MM.1S (cell line): ENCODE measurements at regions not wholly inside any gene's neighbourhood (a gene's known extent, or its start where the extent isn't known, plus 50 kb on each side); places are given as distances from the start of the nearest gene placed in this dataset.

Source experiments
- CTCF ChIP-seq: fragments of 300-600 bp; sonication (generic); IDR thresholded peaks from 2 replicates; pipeline ENCODE4 v1.5.1; 2016; ENCODE audit warnings: antibody characterized with exemption, low read length, mixed read lengths
- EZH2 ChIP-seq: fragments of 300-600 bp; sonication (generic); optimal IDR thresholded peaks from 2 replicates; pipeline ENCODE3; 2017; ENCODE audit warnings: low read depth, mild to moderate bottlenecking, antibody characterized with exemption, low read length, mixed read lengths

DNA sequence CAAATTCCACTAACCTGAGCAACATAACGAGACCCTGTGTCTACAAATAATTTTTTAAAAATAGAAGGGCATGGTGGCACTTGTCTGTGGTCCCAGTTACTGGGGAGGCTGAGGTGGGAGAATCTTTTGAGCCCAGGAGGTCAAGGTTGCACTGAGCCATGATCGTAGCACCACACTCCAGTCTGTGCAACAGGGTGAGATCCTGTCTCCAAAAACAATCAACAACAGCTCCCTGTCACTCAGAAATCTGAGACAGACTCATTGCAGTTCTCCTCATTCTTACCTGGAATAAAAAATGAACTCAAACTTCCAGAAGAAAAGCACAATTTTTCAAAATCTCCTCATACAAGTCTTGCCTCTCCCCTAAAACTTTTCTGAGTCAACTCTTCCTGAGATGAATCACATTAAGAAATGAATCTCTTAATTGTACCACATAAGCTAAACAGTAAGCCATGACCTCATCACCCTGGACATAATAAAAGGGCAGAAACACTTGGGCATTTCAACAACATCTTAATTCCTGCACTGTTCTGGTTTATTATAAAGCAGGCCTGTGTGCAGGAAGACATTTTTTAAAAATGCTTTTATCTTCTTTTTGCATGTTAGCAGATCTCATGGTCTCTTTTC is 214.3 kb upstream of the CDKN3 start:
- no peak for TF ChIP-seq CTCF
- TF ChIP-seq EZH2, result no peak
